ENCODE measurements at regions not wholly inside any gene's neighbourhood (a gene's known extent, or its start where the extent isn't known, plus 50 kb on each side); places are given as distances from the start of the nearest gene placed in this dataset.

DNA sequence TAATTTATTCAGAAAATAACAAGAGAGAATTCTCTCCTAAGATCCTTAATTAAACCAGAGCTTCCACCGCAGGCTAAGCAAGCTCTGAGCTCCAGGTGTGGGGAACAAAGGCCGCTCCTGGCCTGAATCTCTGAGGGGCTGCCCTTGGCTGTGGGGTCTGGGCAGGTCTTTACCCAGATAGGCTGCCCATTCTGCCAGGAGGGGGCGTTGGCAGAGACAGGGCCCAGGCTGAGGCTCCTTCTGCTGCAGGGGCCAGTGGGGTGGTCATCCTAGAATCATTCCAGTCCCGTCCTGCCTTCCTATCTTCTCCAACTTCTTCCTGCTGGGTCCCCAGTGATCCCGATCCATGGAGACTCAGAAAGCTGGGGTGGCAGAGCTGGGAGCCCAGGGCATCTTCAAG is 82.9 kb upstream of the POU3F1 start:
- Histone ChIP-seq H3K36me3 (no peaks in the 10 kb centered on the region), H3K27ac (no peak overlapping the region), H3K9me3 (no peaks in the 10 kb centered on the region), H3K27me3 (peaks cover 70% of the 10 kb centered on the region), H3K4me3 (no peak overlapping the region), H3K4me1 (peaks cover 0 to 10% (median 0%) of the 10 kb centered on the region in 3 donors)
- TF ChIP-seq, protein P1, sequence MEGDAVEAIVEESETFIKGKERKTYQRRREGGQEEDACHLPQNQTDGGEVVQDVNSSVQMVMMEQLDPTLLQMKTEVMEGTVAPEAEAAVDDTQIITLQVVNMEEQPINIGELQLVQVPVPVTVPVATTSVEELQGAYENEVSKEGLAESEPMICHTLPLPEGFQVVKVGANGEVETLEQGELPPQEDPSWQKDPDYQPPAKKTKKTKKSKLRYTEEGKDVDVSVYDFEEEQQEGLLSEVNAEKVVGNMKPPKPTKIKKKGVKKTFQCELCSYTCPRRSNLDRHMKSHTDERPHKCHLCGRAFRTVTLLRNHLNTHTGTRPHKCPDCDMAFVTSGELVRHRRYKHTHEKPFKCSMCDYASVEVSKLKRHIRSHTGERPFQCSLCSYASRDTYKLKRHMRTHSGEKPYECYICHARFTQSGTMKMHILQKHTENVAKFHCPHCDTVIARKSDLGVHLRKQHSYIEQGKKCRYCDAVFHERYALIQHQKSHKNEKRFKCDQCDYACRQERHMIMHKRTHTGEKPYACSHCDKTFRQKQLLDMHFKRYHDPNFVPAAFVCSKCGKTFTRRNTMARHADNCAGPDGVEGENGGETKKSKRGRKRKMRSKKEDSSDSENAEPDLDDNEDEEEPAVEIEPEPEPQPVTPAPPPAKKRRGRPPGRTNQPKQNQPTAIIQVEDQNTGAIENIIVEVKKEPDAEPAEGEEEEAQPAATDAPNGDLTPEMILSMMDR (IDR thresholded peaks at IDR 0.05): no peak
- TF ChIP-seq POLR2AphosphoS5 (IDR thresholded peaks at IDR 0.05) (no peak), EP300 (IDR thresholded peaks at IDR 0.05) (no peak), POLR2A (IDR thresholded peaks at IDR 0.05) (no peak)
- WGBS, 2 donors (ENCODE audit: low coverage in 1 of 2): 90 to 94% methylated on average over 2 to 3 of the region's 5 CpGs
- no peak for ATAC-seq

DNA sequence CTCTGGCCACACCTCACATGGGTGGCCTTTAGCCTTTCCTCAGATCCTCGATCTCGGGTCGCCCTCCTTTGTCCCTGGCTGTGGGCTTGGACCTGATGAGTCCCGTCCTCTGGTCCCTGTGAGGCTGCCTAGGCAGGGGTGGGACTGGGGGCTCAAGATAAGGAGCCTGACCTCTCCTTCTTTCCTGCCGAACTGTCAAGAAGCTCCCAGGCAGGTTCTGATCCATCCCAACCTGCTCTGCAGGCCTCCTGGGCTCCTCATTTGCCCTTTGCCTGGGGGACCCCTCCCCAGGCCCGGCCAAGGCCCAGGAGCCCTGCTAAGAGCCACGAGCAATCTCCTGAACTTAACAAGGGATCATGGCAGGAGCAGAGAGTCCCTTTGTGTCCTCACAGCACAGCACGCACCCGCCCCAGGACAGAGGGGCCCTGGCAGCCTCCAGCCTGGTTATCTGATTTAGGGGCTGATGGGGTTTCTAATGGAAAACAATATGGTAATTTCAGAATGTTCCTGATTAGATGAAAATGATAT is 82.4 kb upstream of the POU3F1 start:
- TF ChIP-seq EP300 (IDR thresholded peaks at IDR 0.05): no peak
- no peak for TF ChIP-seq POLR2A (IDR thresholded peaks at IDR 0.05)
- TF ChIP-seq, protein P1 (IDR thresholded peaks at IDR 0.05): no peak
- Histone ChIP-seq H3K4me1 (peaks cover 0 to 5% (median 0%) of the 10 kb centered on the region in 3 donors), H3K27ac (no peak overlapping the region), H3K27me3 (peaks cover 70% of the 10 kb centered on the region), H3K36me3 (no peaks in the 10 kb centered on the region), H3K4me3 (no peak overlapping the region), H3K9me3 (no peaks in the 10 kb centered on the region)
- WGBS, 2 donors (ENCODE audit: low coverage in 1 of 2): 89 to 94% methylated on average over 3 to 4 of the region's 9 CpGs
- no peak for ATAC-seq

DNA sequence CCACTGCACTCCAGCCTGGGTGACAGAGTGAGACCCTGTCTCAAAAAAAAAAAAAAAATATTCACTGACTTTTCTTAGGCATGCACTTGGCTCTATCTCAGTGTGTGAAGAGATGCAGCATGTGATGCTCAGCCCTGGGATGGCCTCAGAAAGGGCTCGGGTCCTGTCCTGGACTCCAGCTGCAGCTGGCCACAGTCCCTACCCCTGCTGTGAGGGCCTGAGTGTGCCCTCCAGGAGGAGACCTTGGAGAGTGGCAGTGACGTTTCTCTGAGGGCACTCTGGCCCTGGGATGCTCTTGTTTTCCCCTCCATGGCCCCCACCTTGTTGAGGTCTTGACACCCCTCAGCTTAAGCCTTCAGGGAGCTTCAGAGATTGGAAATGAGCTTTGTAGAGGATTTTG is 81.9 kb upstream of the POU3F1 start:
- TF ChIP-seq POLR2AphosphoS5 (IDR thresholded peaks at IDR 0.05): no peak
- TF ChIP-seq POLR2A (IDR thresholded peaks at IDR 0.05): no peak
- TF ChIP-seq EP300 (IDR thresholded peaks at IDR 0.05): no peak
- WGBS, 2 donors (ENCODE audit: low coverage in 1 of 2): 82% methylated on average over 2 of the region's 2 CpGs; no CpG with 5 or more reads in 1 of the 2 donors
- no peaks in the 10 kb centered on the region for H3K36me3 ChIP-seq
- no peak overlapping the region for H3K27ac ChIP-seq
- peaks cover 0 to under 1% (median 0%) of the 10 kb centered on the region in 3 donors for H3K4me1 ChIP-seq
- no peaks in the 10 kb centered on the region for H3K9me3 ChIP-seq
- H3K4me3 ChIP-seq: no peak overlapping the region
- no peak for ATAC-seq
- H3K27me3 ChIP-seq: peaks cover 69% of the 10 kb centered on the region

DNA sequence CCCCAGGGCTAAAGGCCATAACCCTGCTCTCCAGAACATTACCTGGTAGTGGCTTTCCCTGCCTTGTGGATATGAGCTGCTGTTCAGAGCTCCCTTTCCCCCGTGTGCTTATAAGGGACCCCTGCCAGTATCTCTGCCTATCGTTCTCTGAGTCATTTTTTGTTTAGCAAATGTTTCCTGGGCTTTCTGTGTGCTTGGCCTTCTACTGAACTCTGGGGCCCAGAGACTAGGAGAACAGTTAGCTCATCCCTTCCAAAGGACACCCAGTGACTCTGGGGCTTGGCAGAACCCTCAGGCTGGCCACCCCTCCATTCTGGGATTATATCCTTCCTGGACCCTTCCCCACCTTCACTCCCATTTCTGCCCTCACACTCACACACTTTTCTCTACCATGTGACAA is 80.8 kb upstream of the POU3F1 start:
- Histone ChIP-seq H3K4me3 (no peak overlapping the region), H3K9me3 (no peaks in the 10 kb centered on the region), H3K27me3 (peaks cover 58% of the 10 kb centered on the region), H3K4me1 (no peaks in the 10 kb centered on the region), H3K27ac (no peak overlapping the region), H3K36me3 (no peaks in the 10 kb centered on the region)
- no peak for ATAC-seq
- 38% methylated on average over 2 of the region's 2 CpGs; no CpG with 5 or more reads in 1 of the 2 donors for WGBS, 2 donors (ENCODE audit: low coverage in 1 of 2)
- TF ChIP-seq, protein P1 (IDR thresholded peaks at IDR 0.05): no peak
- TF ChIP-seq POLR2AphosphoS5 (IDR thresholded peaks at IDR 0.05) (no peak), EP300 (IDR thresholded peaks at IDR 0.05) (no peak), POLR2A (IDR thresholded peaks at IDR 0.05) (no peak)

DNA sequence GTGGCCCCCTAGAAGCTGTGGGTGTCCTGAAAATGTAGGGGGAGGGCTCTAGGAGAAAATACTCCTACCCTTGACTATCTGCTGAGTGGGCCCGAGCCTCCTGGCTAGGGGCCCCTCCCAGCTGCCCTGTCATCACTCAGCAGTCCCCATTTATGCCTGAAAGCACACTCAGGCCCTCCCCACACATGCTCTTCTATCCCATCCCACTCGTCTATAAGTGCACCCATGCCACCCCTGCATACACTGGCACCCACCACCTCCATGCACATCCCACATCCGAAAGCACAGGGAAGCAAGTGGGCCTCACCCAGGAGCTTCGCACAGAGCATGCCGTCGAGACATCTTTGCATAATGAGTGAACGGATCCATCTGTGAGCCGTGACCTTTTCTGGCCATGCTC is 80.4 kb upstream of the POU3F1 start:
- 0 to 100% methylated on average over 1 of the region's 8 CpGs for WGBS, 2 donors (ENCODE audit: low coverage in 1 of 2)

More for the DNA sequence above, 80.4 kb upstream of the POU3F1 start:
- Histone ChIP-seq H3K9me3 (no peaks in the 10 kb centered on the region), H3K4me1 (no peaks in the 10 kb centered on the region), H3K4me3 (no peak overlapping the region), H3K36me3 (no peaks in the 10 kb centered on the region), H3K27me3 (peaks cover 54% of the 10 kb centered on the region), H3K27ac (no peak overlapping the region)
- no peak for ATAC-seq
- no peak for TF ChIP-seq EP300 (IDR thresholded peaks at IDR 0.05)
- no peak for TF ChIP-seq POLR2AphosphoS5 (IDR thresholded peaks at IDR 0.05)
- TF ChIP-seq, protein P1 (IDR thresholded peaks at IDR 0.05): no peak
- TF ChIP-seq POLR2A (IDR thresholded peaks at IDR 0.05): no peak
